ENCODE measurements at regions not wholly inside any gene's neighbourhood (a gene's known extent, or its start where the extent isn't known, plus 50 kb on each side); places are given as distances from the start of the nearest gene placed in this dataset.

- Histone ChIP-seq H3K4me3 (ENCODE audit: low read length, poor library complexity, severe bottlenecking) (no peak overlapping the region), H3K4me2 (ENCODE audit: low read depth, low read length, poor library complexity, severe bottlenecking) (no peak overlapping the region), H3K4me1 (ENCODE audit: insufficient read depth, low read length, poor library complexity, severe bottlenecking) (no peaks in the 10 kb centered on the region), H3K9ac (ENCODE audit: low read depth, low read length, poor library complexity, severe bottlenecking) (no peak overlapping the region), H3K36me3 (ENCODE audit: insufficient read depth, low read length) (peaks cover 5% of the 10 kb centered on the region; the same call in 1 of the 2 replicates), H4K20me1 (ENCODE audit: insufficient read depth, low read length, poor library complexity, severe bottlenecking) (no peaks in the 10 kb centered on the region), H3K79me2 (ENCODE audit: insufficient read depth, low read length) (no peaks in the 10 kb centered on the region), H2AFZ (ENCODE audit: low read length) (no peak overlapping the region), H3K27me3 (ENCODE audit: insufficient read depth, low read length, poor library complexity, severe bottlenecking) (no peaks in the 10 kb centered on the region), H3F3A (ENCODE audit: low read depth) (no peaks in the 10 kb centered on the region), H3K9me3 (ENCODE audit: insufficient read depth, low read depth, low read length) (no peaks in the 10 kb centered on the region), H3K9me2 (replicated peaks; ENCODE audit: low read depth, low read length) (no peaks in the 10 kb centered on the region)
- TF ChIP-seq CTCF (conservative IDR thresholded peaks at IDR 0.05; ENCODE audit: low read length) = no peak
- TF ChIP-seq EZH2phosphoT487 (IDR thresholded peaks at IDR 0.05; ENCODE audit: borderline replicate concordance) = no peak
Measured at GRCh38 chr7:92913849-92914248, 77.5 kb upstream of the CDK6 start.

- H3K4me3 ChIP-seq (ENCODE audit: low read length, poor library complexity, severe bottlenecking) = no peak overlapping the region
- H3F3A ChIP-seq (ENCODE audit: low read depth) = no peaks in the 10 kb centered on the region
- no peaks in the 10 kb centered on the region for H3K36me3 ChIP-seq (ENCODE audit: insufficient read depth, low read length)
- H3K79me2 ChIP-seq (ENCODE audit: insufficient read depth, low read length) = no peaks in the 10 kb centered on the region
- no peaks in the 10 kb centered on the region for H3K27me3 ChIP-seq (ENCODE audit: insufficient read depth, low read length, poor library complexity, severe bottlenecking)
- H3K9me3 ChIP-seq (ENCODE audit: insufficient read depth, low read depth, low read length) = no peaks in the 10 kb centered on the region
- H3K9me2 ChIP-seq (replicated peaks; ENCODE audit: low read depth, low read length) = no peaks in the 10 kb centered on the region
- no peak overlapping the region for H3K9ac ChIP-seq (ENCODE audit: low read depth, low read length, poor library complexity, severe bottlenecking)
- no peak overlapping the region for H2AFZ ChIP-seq (ENCODE audit: low read length)
- no peak overlapping the region for H3K4me2 ChIP-seq (ENCODE audit: low read depth, low read length, poor library complexity, severe bottlenecking)
- no peaks in the 10 kb centered on the region for H3K4me1 ChIP-seq (ENCODE audit: insufficient read depth, low read length, poor library complexity, severe bottlenecking)
- no peaks in the 10 kb centered on the region for H4K20me1 ChIP-seq (ENCODE audit: insufficient read depth, low read length, poor library complexity, severe bottlenecking)
- no peak for TF ChIP-seq CTCF (conservative IDR thresholded peaks at IDR 0.05; ENCODE audit: low read length)
- no peak for TF ChIP-seq EZH2phosphoT487 (IDR thresholded peaks at IDR 0.05; ENCODE audit: borderline replicate concordance)
Measured at GRCh38 chr7:92910976-92911375, 74.6 kb upstream of the CDK6 start.

GRCh38 chr7:92909686-92910475, 73.5 kb upstream of the CDK6 start:
- no peaks in the 10 kb centered on the region for H3F3A ChIP-seq (ENCODE audit: low read depth)
- H4K20me1 ChIP-seq (ENCODE audit: insufficient read depth, low read length, poor library complexity, severe bottlenecking) = no peaks in the 10 kb centered on the region
- no peak overlapping the region for H3K4me3 ChIP-seq (ENCODE audit: low read length, poor library complexity, severe bottlenecking)
- no peak overlapping the region for H3K4me2 ChIP-seq (ENCODE audit: low read depth, low read length, poor library complexity, severe bottlenecking)
- no peaks in the 10 kb centered on the region for H3K27me3 ChIP-seq (ENCODE audit: insufficient read depth, low read length, poor library complexity, severe bottlenecking)
- H3K9me2 ChIP-seq (replicated peaks; ENCODE audit: low read depth, low read length) = no peaks in the 10 kb centered on the region
- no peak overlapping the region for H3K9ac ChIP-seq (ENCODE audit: low read depth, low read length, poor library complexity, severe bottlenecking)
- no peak overlapping the region for H2AFZ ChIP-seq (ENCODE audit: low read length)
- no peaks in the 10 kb centered on the region for H3K79me2 ChIP-seq (ENCODE audit: insufficient read depth, low read length)
- peaks cover 2% of the 10 kb centered on the region for H3K4me1 ChIP-seq (ENCODE audit: insufficient read depth, low read length, poor library complexity, severe bottlenecking)
- TF ChIP-seq CTCF (conservative IDR thresholded peaks at IDR 0.05; ENCODE audit: low read length) (no peak), EZH2phosphoT487 (IDR thresholded peaks at IDR 0.05; ENCODE audit: borderline replicate concordance) (no peak)
- no peaks in the 10 kb centered on the region for H3K36me3 ChIP-seq (ENCODE audit: insufficient read depth, low read length)
- no peaks in the 10 kb centered on the region for H3K9me3 ChIP-seq (ENCODE audit: insufficient read depth, low read depth, low read length)

All from Loucy (cell line).